GM21786 (cell line): ENCODE measurements at regions not wholly inside any gene's neighbourhood (a gene's known extent, or its start where the extent isn't known, plus 50 kb on each side); places are given as distances from the start of the nearest gene placed in this dataset.

Experiments
- ATAC-seq: cut with Tn5 transposase; IDR thresholded peaks from one replicate; pipeline ENCODE4 v1.9.1; 2021; ENCODE audit not compliant: unreplicated experiment

DNA sequence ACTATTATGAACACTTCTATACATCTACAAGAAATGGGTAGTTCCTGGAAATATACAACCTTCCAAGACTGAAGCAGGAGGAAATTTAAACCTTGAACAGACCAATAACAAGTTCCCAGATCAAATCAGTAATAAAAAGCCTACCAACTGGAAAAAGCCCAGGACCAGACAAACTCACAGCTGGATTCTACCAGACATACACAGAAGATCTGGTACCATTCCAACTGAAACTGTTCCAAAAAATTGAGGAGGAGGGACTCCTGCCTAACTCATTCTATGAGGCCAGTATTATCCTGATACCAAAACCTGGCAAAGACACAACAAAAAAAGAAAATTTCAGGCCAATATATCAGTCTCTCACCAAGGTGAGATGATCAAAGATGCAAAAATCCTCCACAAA, 189.4 kb downstream of the RPS29 start:
- ATAC-seq = no peak

GRCh38 chr14:49381778-49382177, 204.4 kb downstream of the RPS29 start:
- no peak for ATAC-seq

GRCh38 chr14:49367696-49368095, 218.5 kb downstream of the RPS29 start:
- no peak for ATAC-seq

DNA sequence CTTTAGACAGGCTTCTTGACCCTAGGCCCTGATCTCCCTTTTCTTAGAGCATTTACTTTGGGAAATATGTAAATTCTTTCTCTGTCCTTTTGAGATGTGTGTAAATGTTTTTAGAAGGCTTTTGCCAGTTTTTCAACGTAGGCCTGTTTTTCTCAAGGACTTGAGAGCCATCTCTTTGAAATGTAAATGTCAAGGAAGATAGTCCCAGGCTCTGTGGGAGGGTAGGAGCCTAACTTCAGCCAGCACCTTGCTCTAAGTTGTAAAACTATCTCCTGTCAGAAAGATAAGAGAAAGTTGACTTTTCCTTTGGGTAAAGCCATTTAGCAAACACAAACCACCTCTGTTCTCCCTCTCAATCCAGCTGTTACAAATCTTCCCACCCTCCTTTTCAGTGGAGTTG, 219.8 kb downstream of the RPS29 start:
- no peak for ATAC-seq

DNA sequence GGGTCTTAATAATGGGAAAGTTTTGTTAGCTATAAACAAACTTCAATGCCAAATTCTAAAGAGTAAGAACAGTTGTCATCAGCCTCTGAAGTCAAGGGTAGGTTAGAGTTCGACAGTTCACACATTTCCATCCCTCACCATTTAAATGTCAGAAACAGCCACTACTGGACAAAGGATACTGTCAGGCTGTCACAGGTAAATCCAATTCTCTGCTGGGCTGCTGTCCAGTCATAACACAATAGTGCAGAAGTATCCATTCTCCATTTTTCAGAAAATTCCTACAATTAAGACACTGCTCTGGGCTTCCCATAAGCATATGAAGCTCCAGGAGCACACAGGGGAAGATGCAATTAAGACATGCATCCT, 221.4 kb downstream of the RPS29 start:
- ATAC-seq = no peak

- no peak for ATAC-seq
Observed at GRCh38 chr14:49363821-49364751, 222.1 kb downstream of the RPS29 start.

- no peak for ATAC-seq
Observed at GRCh38 chr14:49362916-49363315, 223.3 kb downstream of the RPS29 start.

GRCh38 chr14:49339130-49339529, 247.1 kb downstream of the RPS29 start:
- ATAC-seq = no peak

DNA sequence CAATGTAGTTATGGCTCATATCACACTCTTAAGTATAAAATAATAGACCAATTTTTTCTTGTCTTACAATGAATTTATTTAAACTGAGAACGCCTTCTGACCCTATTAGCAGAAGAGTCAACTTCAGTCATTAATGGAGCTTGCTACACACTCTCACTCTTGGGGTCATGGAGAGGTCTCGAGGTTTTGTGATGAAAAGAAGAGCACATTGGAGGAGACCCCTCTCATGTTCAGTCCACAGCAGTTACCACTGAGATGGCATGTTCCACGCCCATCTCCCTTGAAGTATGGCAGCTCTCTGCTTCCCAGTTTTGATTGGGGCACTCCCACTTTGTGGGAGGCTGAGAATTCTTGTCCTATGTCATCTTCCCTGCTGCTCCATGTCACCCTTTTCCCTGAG, 266.4 kb downstream of the RPS29 start:
- ATAC-seq = no peak

DNA sequence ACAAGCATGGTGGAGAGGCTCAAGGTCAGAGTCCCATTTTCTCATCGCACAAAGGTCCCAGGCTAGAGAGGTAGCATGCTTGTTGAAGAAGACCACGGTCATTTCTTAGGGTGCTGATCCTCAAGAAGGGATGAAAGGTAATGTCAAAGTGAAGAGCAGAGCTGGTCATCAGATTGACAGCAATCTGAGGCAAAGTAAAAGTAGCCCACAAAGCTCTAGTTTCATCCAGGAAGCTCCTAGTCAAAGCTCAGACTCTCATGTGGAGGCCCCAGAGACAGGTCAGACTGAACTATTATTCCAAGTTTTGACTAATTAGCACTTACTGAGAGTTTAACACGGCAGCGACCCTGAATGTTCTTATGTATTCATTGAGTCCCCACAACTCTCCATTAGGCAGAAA, 270.6 kb downstream of the RPS29 start:
- no peak for ATAC-seq

DNA sequence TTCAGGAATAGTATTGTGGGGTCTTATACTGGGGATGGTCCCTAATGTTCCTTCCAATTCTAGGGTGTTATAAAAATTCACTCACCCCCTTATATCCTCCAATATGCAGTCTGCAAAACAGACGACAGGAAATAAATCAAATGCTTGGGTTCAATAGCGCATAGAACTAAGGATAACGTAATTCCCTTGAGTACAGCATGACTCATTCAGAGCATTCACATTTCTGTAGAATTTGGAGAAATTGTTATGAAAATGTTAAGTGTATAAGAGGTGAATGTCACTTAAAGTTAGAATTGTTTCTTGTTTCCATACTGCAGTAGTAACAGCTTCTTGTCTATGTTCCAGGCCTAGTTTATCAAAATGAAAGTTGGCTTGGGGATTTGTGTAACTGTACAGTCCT, 271.4 kb downstream of the RPS29 start:
- no peak for ATAC-seq

DNA sequence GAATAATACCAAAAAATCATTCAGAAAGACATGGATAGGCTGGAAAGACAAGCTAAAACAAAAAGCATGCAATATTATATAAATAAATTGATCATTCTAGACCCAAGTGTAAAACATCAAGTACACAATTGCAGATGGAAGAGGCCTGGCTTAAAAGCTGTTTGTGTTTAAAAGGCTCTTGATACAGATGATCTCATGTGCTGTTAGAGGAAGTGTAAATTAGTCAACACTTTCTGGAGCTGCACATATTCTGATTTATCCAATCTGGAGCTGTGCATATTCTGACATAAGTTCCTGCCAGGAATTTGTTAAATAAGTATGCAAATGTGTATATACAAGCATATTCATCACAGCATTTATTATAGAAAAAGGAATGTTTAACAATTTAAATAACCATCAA, 273.1 kb downstream of the RPS29 start:
- no peak for ATAC-seq

DNA sequence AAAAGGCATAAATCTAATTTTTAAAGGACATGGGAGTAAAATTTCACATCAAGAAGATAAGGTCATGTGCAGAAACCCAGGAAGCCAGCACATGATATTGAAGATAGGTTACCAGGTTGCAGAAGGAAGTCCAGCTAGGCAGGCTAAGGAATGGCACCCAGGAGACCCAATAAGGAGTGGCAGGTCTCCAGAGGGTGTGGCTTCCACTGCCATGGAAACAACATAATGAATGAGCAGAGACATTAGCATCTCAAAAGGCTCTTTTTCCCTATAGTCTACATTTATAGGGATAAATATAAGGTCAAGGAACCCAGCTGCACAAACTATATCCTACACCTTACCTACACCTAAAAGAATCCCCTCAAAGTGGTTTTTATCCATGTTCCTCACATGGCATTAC, 275.9 kb downstream of the RPS29 start:
- no peak for ATAC-seq

- peak; percentile 65 for ATAC-seq
Observed at GRCh38 chr14:49306152-49306751, 279.9 kb downstream of the RPS29 start.

GRCh38 chr14:49303946-49304516, 282.1 kb downstream of the RPS29 start:
- ATAC-seq = no peak

- ATAC-seq = no peak
Observed at GRCh38 chr14:49297102-49297501, 289.1 kb downstream of the RPS29 start.

GRCh38 chr14:49294621-49295148, 291.5 kb downstream of the RPS29 start:
- ATAC-seq = no peak

DNA sequence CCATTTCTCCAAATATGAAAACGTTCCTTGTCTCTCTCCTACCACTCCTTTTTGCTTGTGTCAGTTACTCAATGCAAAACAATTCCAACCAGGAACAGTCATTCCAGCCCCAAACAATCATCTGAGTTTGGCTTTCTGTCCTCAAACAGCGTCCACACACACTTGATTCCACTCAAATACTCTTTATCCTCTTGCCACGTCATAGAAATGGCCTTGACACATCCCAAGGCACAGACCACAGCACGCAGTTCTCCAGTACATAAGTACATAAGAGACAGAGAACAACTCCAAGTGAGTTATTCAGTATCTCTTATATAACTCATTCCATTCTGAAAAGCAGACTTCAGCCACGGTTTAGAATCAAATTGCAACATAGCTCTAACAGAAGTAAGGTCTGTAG, 299.2 kb downstream of the RPS29 start:
- no peak for ATAC-seq

DNA sequence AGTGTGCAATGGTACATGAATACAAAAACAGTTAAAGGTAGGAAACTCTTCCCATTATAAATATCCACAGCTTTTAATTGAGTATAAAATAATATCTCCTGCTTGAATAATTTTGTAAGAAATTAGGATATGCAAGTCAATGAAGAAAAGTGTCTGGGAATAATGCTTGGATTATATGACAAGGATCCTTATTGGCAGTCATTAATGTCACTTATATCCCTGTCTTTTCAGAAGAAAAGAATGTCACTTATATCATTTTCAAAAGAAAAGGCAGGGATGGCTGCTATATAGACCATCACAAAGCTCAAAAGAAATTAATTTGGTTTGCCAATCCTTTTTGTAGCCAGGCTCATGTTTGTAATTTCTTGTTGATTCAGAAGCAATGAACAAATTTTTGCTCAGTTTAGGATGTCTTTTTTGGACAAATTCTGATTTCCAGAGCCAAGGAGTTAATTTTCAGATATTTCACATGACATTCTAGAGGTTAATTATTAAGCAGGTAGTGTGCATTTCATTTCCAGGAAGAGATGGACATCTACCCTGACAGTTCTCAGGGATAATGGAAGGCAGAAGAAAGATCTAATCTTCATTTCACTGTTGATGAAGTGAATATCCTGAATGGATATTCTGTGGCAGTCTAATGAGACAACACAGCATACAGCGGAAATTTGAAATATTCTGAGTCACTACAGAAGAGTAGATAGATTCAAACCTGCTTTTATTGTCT, 299.8 kb downstream of the RPS29 start:
- ATAC-seq = no peak

GRCh38 chr14:49280566-49280965, 305.6 kb downstream of the RPS29 start:
- no peak for ATAC-seq

- no peak for ATAC-seq
Observed at GRCh38 chr14:49250517-49250916, 335.7 kb downstream of the RPS29 start.
